ENCODE measurements at regions not wholly inside any gene's neighbourhood (a gene's known extent, or its start where the extent isn't known, plus 50 kb on each side); places are given as distances from the start of the nearest gene placed in this dataset.

GRCh38 chr2:18901242-18901641 is 311.9 kb upstream of the NT5C1B start:
- TF ChIP-seq, protein P1, sequence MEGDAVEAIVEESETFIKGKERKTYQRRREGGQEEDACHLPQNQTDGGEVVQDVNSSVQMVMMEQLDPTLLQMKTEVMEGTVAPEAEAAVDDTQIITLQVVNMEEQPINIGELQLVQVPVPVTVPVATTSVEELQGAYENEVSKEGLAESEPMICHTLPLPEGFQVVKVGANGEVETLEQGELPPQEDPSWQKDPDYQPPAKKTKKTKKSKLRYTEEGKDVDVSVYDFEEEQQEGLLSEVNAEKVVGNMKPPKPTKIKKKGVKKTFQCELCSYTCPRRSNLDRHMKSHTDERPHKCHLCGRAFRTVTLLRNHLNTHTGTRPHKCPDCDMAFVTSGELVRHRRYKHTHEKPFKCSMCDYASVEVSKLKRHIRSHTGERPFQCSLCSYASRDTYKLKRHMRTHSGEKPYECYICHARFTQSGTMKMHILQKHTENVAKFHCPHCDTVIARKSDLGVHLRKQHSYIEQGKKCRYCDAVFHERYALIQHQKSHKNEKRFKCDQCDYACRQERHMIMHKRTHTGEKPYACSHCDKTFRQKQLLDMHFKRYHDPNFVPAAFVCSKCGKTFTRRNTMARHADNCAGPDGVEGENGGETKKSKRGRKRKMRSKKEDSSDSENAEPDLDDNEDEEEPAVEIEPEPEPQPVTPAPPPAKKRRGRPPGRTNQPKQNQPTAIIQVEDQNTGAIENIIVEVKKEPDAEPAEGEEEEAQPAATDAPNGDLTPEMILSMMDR (IDR thresholded peaks at IDR 0.05; ENCODE audit: insufficient read depth, low read length, missing control alignments): no peak
- ChIA-PET CTCF (no interaction called here), POLR2A (interaction anchor here (0.6 kb wide), 1 partner anchor 102 kb away, joined by 3 read pairs; no protein-coding TSS in a partner anchor)
- no peak for DNase-seq (ENCODE audit: low read depth, low spot score)
- no peak overlapping the region for H3K4me3 ChIP-seq (ENCODE audit: low read depth, low read length)

- TF ChIP-seq, protein P1 (IDR thresholded peaks at IDR 0.05; ENCODE audit: insufficient read depth, low read length, missing control alignments): no peak
- CTCF ChIA-PET: no interaction called here
- no peak for DNase-seq (ENCODE audit: low read depth, low spot score)
- no peak overlapping the region for H3K4me3 ChIP-seq (ENCODE audit: low read depth, low read length)
- POLR2A ChIA-PET: interaction anchor here (0.6 kb wide), 1 partner anchor 101 kb away, joined by 3 read pairs; no protein-coding TSS in a partner anchor
Observed at GRCh38 chr2:18900691-18901141, 311.3 kb upstream of the NT5C1B start.

DNA sequence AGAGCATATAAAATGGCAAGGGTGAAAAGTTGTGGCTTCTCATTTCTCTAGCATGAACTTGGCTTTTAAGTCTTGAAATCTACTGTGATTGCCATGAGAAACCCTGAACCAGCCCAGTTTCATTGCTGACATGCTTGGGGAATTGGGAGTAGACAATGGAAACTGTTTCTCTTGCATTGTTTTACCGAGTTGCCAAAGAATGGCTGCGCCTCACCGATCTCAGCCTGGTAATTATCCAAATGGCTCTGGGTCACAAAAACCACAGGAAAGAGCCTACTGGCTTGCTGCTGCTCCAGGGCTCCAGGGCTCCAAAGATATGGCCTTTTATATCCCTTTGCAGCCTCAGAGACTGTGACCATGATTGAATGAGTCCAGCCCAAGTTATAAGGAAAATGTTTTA is 310.4 kb upstream of the NT5C1B start:
- ChIA-PET POLR2A (no interaction called here), CTCF (no interaction called here)
- DNase-seq (ENCODE audit: low read depth, low spot score): no peak
- TF ChIP-seq, protein P1 (IDR thresholded peaks at IDR 0.05; ENCODE audit: insufficient read depth, low read length, missing control alignments): no peak
- H3K4me3 ChIP-seq (ENCODE audit: low read depth, low read length): no peak overlapping the region

DNA sequence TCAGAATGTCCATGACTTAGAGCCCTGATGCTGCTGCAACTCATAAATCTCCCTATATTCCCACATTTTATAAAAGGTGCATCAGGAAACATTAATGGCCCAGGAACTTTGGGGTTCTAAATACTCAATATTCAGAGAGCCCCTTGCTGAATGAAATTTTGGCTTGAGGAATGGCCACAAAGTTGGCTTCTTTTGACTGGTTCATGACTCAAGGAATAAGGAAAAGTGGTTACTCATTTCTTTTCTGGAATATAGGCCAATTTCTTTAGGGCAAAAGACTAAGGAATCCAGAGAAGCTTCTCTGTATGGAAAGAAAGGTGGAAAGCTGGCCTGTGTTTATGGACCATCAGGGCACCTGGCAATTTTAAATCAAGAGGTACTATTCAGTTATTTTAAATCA is 308.9 kb upstream of the NT5C1B start:
- TF ChIP-seq, protein P1 (IDR thresholded peaks at IDR 0.05; ENCODE audit: insufficient read depth, low read length, missing control alignments): no peak
- DNase-seq (ENCODE audit: low read depth, low spot score): no peak
- H3K4me3 ChIP-seq (ENCODE audit: low read depth, low read length): no peak overlapping the region
- POLR2A ChIA-PET: no interaction called here
- CTCF ChIA-PET: no interaction called here

DNA sequence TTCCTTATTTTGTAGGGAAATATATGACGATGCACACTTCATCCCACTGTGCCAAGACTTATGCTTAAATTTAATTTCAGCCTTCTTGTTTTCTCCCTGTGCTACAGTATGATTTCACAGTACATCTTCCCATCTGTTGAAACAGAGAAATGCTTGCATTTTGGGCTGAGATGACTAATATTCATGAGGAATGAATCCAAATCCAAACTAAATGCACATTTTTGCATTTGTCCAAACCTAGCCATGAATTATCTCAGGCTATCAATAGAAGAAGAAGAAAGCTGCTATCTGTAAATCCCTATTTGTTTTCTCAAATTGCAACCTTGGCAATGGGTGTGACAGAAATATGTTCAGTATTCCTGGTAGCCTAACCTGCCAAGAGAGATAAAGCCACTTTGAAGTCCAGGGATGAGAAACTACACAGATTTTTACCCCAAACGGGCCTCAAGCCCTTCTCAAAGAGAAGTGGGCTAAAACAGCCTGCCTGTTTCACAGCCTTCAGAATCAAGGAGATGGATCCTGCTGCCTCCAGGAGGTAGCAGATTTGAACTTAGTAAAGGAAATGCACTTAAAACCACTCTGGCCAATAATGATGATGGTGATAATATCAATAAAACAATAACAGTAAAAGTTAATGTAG is 306.9 kb upstream of the NT5C1B start:
- ChIA-PET POLR2A (no interaction called here), CTCF (interaction anchor here (0.6 kb wide), 1 partner anchor 158 kb away, joined by 3 read pairs; no protein-coding TSS in a partner anchor)
- TF ChIP-seq, protein P1 (IDR thresholded peaks at IDR 0.05; ENCODE audit: insufficient read depth, low read length, missing control alignments): no peak
- DNase-seq (ENCODE audit: low read depth, low spot score): no peak
- H3K4me3 ChIP-seq (ENCODE audit: low read depth, low read length): no peak overlapping the region

DNA sequence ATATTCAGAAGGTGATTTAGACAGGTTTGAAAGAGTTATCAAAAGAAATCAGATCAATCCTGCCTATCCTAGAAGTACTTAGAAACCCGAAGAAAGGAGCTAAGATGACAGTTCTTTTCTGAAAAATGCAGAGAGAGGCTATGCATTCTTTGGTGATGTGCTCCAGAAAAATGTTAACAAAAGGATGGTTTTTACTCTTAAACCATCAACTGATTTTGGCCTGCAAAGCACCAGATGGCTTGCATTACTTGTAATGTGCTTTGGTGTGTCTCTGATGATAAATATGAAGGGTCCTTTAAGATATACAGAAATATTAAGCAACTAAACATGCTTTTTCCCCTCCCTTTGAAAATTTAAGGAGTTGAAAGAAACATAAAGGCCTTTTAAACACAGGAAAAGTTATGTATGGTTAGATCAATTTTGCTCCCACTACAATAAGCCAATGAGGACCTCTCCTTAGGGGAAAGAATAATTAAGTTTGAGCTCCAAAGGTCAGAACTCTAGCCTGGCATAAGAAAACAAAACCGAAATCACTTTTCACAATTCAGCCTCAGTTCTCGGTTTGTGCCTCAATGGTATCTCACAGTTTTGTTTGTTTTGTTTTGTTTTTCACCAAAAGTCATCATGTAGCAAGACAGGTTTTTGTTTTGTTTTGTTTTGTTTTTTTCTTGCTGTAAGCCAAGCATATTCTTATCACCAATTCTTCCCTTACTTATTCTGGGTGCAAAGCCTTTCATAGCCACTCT is 302.4 kb upstream of the NT5C1B start:
- ChIA-PET CTCF (no interaction called here), POLR2A (no interaction called here)
- no peak for DNase-seq (ENCODE audit: low read depth, low spot score)
- no peak overlapping the region for H3K4me3 ChIP-seq (ENCODE audit: low read depth, low read length)
- TF ChIP-seq, protein P1 (IDR thresholded peaks at IDR 0.05; ENCODE audit: insufficient read depth, low read length, missing control alignments): no peak
